HG03066 (cell line): ENCODE measurements at regions not wholly inside any gene's neighbourhood (a gene's known extent, or its start where the extent isn't known, plus 50 kb on each side); places are given as distances from the start of the nearest gene placed in this dataset.

ENCODE experiments used
- ATAC-seq: cut with Tn5 transposase; IDR thresholded peaks from one replicate; pipeline ENCODE4 v1.9.1; 2021; ENCODE audit warnings: low read depth; ENCODE audit not compliant: unreplicated experiment

DNA sequence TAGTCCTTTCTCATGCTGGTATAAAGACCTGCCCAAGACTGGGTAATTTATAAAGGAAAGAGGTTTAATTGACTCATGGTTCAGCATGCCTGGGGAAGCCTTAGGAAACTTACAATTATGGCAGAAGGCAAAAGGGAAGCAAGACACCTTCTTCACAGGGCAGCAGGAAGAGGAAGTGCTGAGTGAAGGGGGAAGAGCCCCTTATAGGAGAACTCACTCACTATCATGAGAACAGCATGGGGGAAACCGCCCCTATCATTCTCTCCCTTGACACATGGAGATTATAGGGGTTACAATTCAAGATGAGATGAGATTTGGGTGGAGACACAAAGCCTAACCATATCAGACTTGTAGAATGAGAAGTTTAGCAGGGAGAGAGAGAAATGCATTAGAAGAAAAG is 373.3 kb upstream of the DIAPH2 start:
- ATAC-seq = no peak

DNA sequence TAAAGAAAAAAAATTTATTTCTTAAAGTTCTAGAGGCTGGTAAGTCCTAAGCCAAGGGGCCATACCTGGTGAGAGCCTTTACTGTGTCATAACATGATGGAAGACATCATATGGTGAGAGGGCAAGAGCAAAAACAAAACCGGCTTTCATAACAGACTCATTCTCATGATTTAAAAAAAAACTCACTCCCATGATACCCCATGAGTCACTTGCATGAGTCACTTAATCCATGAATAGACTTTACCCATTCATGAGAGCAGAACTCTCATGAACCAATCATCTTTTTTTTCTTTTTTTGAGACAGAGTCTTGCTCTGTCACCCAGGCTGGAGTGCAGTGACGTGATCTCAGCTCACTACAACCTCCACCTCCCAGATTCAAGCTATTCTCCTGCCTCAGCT is 369.7 kb upstream of the DIAPH2 start:
- ATAC-seq = no peak

DNA sequence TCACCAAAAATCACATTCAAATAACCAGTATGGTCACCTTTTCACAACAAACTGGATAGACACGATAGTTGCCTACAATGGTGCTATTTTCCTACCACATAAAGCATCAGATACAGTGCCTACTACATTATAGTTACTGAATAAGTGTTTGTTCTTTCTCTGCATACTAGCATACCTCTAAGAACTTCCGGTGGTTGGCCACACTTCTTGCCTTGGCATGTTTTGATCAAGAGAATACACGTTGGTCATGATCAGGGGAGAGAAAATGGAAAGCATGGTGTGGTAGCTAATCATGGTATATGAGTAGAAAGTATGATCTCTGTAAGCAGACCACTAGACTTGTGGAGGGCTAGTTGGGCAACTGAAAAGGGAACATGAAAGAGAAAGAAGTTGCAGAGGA is 322.8 kb upstream of the DIAPH2 start:
- no peak for ATAC-seq

DNA sequence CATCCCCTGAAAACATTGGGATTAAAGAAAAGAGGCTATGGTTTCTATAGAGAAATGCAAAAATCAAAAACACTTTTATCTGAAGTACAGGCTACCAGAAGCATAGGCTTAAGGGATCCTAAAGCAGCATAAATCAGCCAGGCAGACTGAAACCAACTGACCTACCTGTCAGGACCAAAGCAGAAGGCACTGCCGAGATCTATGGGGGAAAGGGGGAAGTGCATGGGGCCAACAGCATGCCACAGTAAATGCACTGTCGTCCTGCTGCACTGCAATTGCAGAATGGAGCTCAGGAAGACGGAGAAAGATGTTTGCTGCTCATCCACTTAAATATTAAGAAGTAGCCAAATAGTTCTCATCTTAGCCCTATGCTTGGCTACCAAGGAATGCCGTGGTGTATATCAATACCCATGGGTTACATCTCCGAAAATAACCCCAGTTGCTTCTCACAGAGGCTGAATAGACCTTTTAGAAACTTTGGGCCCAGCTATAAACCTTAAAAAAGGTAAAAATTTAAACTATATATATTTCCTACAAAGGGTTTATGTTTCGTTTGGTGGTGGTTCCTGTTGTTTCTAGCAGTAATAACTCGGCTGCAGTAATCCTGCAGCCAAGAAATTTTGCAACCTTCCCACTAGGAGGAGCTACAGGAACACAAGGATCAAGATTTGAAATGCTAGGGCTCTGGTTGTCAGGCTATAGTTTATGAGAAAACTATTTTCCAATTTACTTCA is 312.2 kb upstream of the DIAPH2 start:
- ATAC-seq = peak; percentile 75

DNA sequence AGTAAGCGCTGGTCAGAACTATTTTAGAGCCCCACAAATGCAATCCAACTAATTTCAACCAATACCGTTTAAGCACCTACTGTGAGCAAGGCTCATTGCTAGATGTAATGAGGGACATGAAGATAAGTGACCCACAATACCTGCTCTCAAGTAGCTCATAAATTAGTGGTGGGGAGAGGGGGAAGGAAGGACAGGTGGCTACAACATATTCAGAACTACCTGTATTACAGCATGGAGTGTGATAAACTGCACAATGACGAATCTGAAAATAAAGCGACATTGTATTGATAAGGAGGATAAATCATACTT is 311.6 kb upstream of the DIAPH2 start:
- no peak for ATAC-seq

DNA sequence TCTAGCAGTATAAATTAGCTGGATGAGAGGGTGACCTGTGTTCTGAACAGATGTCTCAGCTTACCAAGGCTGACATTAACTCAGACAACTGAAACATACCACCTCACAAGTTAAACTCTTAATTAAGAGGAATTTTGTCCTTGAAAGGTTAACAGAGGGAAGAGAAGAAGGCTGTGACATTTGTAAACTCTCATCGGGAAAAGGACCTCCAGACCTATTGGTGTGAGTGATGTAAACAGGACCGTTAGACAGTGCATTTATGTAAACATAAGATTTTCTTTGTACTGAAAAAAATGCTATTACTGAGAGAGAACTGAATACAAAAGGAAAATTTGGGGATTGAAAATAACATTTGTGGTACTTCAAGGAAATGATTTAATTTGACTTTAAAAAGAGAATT is 308.4 kb upstream of the DIAPH2 start:
- ATAC-seq = no peak

DNA sequence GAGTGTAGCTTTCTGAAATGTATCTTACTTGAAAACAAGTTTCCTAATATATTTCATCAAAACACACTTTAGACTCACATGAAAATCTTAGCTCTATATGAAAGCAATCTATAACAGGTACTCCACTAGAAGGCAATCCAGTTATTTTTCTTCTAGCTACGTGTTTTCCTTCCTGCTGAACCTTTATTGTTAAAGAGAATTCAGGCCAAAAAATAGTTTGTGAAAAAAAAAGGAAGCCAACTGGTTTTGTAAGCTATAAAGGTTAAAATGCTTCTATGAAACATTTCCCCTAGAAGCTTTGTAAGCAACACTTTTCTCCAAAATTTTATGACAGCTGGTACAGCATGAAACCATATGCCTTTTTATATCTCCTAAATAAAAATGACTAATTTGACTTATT is 304.7 kb upstream of the DIAPH2 start:
- no peak for ATAC-seq

DNA sequence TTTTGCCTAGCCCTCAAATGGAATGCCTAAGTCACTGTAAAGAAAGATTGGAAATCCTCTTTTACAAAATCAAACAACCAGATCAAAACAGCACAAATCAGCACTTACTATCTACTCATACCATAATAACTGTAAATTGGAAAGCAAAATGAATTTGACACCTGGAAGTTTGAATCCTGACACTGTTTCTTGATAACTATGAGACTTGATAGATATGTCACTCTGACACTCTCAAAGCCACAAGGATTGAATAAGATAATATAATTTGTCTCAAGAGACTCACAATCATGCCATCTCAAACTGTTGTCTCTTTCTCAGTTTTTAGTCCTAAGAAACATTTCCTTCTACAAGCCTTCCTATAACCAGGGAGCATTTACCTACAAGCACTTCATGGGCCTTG is 302.6 kb upstream of the DIAPH2 start:
- ATAC-seq = no peak

DNA sequence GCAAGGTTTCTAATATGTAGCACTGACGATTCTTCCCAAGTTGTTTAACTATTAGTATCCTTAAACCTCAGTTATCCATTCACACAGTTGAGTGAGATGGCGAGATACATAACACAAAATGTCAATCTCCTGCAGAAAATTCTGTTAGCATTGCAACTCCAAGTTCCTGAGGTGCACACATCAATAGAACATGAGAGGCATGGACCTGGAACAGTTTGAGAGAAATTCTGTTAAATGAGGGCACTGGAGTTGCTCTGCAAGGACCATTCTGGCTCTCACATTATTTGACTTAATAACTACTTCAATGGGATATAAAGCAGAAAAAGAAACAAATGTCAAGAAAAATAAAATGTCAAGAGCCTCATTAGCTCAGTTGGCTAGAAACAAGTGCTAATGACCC is 301.2 kb upstream of the DIAPH2 start:
- ATAC-seq = no peak

DNA sequence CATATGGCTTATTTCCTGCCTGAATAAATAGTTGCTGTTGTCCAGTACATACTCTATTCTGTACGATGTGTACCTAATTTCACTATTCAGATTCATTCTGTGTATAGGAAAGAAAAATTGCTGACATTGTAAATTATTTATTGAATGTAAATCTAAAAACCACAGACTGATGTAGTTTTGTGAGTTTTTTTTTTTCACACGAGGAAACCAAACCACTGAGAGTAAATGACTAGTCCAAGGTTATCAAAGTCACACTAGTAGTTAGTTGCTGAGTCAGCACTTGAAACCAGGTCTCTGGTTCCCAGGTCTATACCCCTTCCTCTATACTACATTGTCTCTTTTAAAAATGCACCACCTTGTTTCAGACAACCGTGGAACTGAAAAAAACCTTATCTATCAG is 298.3 kb upstream of the DIAPH2 start:
- no peak for ATAC-seq

DNA sequence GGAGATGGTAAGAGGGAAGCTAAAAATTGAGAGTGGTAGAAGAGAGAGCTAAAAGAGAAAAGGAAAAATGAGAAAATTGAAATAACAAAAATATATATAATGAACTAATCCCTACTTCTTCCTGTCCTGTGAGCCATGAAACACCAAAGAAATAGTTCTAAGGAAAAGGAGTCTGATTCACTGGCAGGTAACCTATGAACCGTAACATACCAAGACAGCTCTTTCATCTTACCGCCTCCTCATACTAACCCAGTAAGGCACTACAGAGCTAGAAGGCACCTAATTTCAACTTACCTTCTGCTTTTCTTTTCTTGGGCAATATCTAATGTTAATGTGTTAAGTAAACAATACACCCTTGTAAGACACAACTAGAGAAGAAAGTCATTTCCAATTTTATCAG is 297.7 kb upstream of the DIAPH2 start:
- ATAC-seq = no peak

DNA sequence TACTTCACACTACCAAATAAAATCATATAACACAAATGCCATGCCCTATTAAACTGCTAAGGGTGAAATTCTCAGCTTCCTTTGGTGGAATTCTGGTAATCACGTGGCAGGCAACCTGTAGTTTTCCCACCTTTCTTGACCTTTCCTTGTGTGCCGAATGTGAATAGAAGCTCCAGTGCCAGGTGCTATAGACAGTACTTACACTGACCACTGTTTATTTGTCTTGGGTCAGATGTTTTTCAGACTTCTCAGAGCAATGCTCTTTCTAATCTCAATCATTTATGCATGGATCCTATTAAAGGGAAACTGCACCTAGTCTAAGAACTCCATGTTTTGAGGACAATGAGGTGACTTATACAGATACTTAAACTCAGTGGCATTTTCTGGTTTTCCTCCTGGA is 296.8 kb upstream of the DIAPH2 start:
- no peak for ATAC-seq

DNA sequence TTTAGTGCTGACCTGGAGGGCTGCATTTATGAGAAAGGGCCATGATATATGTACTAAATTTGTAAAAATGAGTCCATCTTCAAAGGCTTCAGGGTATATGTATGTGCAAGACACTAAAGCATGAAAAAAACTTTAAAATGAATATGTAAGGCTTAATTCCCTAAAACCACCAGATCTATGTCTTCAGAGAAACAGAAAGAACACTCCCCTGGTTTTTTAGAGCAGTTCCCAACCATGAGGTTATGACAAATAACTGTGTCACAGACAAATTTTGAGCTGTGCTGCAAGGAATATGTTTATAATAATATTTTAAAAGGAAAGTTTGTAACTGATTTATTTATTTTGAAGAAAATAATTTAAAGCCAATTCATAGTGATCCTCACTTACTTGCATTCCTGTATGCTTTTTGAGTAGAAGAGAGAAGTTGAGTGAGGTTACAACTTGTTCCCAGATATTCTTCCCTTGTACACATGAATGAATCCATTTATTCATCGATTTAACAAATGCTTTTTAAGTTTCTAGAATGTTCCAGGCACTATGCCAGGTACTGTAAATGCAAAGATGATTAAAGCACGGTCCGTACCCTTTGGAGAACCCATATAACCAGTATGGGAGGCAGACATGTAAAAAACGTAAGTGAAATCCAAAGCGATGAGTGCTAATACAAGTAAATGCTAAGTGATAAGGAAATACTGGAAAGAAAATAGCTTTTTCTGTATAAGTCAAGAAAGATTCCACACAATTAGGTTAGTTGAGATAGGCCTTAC is 295.2 kb upstream of the DIAPH2 start:
- no peak for ATAC-seq

DNA sequence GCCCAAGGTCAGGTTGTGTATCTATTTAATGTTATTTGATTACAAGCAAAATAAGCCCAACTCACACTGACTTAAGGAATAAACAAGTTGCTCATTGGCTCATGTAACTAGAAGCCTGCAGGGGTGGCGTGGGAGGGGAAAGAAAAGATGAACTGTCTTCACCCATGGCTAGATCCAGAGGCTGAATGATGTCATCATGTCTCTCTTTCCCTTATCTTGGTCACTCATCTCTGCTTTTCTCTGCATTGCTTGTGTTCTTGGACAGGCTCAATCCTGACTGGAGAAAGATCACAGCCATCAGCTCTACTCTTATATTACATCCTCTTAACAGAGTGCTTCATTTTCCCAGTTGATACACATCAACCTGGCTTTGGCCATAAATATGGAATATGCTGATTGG is 290.0 kb upstream of the DIAPH2 start:
- ATAC-seq = no peak

DNA sequence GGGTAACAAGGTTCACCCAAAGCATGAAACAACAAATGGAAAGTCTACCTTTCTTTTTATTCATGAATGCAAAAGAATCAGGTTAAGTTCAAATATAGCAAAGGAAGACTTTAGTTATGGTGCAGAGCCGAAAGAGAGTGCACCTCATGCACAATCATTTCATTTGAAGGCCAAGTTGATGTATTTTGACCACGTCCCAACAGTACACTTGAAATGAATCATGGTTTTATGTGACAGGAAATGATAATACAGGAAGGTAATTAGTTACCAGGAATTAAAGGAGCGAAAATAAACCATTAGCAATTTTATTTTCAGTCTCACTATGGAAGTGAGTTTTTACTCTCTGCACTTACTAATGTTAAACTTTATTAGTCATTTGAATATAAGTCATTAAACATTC is 281.2 kb upstream of the DIAPH2 start:
- ATAC-seq = no peak

DNA sequence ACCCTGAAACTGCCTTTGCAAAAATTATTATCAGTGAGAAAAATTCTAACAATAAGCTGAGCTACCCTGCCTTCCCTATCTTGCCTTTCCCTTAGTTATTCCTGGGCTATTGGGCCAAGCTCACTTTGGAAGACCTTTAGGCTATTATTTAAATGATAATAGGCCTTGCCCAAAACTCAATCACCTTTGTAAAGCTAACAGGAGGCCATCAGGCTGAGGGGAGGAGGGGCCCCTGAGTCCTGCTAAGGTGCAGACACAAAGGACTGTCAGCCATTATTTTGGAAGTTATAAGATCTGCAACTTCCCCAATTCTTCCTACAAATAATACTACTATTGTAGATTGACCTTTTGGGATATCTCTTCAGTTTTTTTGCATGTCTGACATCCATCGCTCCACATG is 278.8 kb upstream of the DIAPH2 start:
- no peak for ATAC-seq

DNA sequence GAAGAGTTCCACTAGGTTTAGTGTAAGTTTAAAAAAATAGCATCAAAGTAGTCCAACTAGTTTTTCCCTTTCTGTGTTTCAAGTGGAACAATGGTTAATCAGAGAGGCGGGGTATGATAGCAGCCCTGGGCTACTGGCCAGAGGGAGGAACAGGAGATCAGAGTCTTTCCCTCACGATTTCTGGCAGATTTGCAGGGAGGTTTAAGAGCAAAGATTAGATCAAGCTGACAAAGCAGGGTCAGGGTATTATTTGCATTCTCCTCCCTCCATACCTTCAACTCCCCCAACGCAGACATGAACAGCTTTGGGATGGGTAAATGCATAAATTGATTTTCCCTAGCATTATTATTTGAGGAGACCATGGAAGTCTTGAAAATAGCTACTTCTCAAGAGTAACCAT is 277.6 kb upstream of the DIAPH2 start:
- no peak for ATAC-seq

DNA sequence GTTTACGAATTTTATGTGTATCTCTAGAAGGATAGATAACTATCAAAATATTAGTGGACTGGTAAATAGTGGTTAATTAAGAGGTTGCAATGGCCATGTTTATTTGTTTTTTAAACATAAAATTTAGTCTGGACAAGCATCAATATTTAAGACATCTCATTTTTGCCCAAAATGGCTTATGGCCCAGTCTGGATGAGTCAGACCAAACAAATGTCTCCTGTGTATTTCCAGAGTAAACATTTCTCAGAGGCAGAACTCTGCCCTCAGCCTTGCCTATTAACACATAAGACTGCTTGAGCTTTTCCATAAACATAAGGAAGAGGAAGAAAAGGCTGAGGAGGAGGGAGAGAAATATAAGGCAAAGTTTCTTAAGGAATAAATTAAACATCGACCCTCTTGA is 277.1 kb upstream of the DIAPH2 start:
- ATAC-seq = no peak

DNA sequence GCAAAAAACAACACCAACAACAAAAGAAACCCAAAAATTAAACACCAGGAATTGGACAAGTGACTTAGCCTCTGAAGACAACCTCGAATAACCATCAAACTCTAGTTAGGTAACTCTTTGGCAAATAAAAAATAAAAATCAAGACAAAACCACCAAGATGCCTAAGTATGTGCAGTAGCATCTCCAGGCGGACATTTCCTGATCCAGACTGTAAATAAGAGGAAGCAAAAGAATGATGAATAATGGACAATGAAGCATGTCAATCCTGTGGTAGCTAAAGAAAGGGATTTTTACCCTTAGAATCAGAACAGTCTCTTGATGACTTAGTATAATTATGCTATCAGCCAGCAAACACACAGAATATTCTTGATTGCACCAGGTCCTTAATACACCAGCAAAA is 276.7 kb upstream of the DIAPH2 start:
- no peak for ATAC-seq

DNA sequence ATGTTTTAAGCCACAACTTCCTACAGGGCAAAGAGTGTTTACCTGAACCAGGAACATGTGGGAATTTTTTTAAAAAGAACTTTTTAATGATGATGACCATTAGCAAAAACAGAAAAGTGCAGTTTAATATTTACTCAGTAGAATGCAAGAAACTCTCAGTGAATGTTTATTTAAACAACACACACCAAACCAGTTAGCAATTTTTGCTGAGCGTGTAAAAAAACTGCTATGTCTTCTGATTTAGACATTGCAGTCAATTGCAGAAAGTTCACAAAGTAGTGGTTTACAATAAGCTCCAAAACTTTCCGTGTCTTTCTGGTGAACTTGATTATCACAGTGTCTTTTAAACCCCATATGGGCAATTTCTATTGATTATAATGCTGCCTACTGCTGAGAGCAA is 273.7 kb upstream of the DIAPH2 start:
- ATAC-seq = no peak

DNA sequence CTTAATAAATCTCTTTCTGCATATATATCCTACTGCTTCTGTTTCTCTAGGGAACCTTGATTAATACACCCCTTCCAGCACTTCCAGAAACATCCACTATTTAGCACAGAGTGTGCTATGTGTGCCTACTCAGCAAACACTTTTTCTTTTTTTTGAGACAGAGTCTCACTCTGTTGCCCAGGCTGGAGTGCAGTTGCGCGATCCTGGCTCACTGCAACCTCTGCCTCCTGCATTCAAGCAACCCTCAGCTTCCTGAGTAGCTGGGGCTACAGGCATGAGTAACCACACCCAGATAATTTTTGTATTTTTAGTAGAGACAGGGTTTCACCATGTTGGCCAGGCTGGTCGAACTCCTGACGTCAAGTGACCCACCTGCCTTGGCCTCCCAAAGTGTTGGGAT is 266.9 kb upstream of the DIAPH2 start:
- no peak for ATAC-seq

DNA sequence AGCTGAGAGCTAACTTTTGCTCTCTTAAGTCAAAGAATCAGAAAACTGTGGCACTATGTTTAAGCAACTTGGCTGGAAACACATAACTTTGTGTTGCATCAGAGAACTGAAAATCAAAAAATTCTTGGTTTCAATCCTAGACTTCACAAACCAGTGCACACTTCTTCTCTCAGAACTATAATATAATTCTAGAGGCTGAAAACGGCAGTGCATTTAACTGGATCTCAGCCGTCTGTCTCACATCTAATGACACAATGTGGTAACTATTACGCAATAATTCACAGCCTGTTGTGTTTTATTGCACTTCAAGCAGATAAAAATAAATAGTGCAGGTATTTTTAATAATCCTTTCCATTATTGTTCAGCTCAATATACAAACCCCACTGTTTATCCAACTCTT is 260.6 kb upstream of the DIAPH2 start:
- no peak for ATAC-seq

DNA sequence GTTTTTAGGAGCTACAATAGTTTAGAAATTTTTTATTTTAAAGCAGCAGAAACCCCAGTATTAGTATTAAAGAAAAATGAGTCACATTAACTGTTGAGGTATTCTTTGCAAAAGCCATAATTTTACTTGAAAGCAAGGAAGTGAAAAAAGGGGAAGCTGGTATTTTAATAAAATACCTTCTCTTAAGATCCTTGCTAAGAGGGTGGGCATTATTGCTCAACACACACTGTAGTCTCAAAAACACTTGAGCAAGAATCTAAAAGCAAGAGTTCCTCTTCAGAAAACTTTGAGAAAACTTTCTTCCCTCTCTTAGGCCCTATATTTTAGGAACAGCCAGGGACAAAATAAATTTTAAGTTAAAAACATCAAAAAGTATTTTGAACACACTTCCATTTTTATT is 259.4 kb upstream of the DIAPH2 start:
- ATAC-seq = no peak
